ENCODE measurements at regions not wholly inside any gene's neighbourhood (a gene's known extent, or its start where the extent isn't known, plus 50 kb on each side); places are given as distances from the start of the nearest gene placed in this dataset.

DNA sequence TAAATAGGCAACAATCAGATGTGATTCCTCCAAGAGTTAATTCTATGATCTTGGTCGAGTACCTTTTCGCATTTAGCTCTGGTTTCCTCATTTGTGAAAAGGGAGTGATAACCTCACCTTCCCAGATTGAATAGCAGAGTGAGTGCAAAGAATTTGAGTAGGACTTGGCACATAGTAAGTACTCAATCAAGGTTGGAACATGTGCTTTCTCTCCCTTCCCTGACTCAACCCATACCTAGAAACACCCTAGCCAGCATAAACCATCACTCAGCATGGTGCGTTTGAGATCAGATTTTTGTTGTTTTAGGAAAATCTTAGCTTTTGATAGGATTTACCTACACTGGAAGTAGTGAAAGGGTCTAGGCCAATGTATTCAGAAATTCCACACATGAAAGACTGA is 333.4 kb upstream of the NT5E start:
- TF ChIP-seq POLR2A (IDR thresholded peaks at IDR 0.05) (no peak), EP300 (IDR thresholded peaks at IDR 0.05) (no peak), POLR2AphosphoS5 (IDR thresholded peaks at IDR 0.05) (no peak)
- TF ChIP-seq, protein P1, sequence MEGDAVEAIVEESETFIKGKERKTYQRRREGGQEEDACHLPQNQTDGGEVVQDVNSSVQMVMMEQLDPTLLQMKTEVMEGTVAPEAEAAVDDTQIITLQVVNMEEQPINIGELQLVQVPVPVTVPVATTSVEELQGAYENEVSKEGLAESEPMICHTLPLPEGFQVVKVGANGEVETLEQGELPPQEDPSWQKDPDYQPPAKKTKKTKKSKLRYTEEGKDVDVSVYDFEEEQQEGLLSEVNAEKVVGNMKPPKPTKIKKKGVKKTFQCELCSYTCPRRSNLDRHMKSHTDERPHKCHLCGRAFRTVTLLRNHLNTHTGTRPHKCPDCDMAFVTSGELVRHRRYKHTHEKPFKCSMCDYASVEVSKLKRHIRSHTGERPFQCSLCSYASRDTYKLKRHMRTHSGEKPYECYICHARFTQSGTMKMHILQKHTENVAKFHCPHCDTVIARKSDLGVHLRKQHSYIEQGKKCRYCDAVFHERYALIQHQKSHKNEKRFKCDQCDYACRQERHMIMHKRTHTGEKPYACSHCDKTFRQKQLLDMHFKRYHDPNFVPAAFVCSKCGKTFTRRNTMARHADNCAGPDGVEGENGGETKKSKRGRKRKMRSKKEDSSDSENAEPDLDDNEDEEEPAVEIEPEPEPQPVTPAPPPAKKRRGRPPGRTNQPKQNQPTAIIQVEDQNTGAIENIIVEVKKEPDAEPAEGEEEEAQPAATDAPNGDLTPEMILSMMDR (IDR thresholded peaks at IDR 0.05) = no peak
- peaks cover 0 to 7% (median 5%) of the 10 kb centered on the region in 4 donors for H3K4me1 ChIP-seq
- H3K9me3 ChIP-seq = no peaks in the 10 kb centered on the region
- whole genome bisulfite sequencing, 2 donors = 88 to 89% methylated on average over 3 of the region's 3 CpGs
- no peaks in the 10 kb centered on the region for H3K36me3 ChIP-seq
- H3K27me3 ChIP-seq = no peaks in the 10 kb centered on the region
- intact Hi-C loops (cut with DNase I) = no loop called here
- no peak overlapping the region for H3K4me3 ChIP-seq
- H3K27ac ChIP-seq = no peak overlapping the region
- DNase-seq = no peak

DNA sequence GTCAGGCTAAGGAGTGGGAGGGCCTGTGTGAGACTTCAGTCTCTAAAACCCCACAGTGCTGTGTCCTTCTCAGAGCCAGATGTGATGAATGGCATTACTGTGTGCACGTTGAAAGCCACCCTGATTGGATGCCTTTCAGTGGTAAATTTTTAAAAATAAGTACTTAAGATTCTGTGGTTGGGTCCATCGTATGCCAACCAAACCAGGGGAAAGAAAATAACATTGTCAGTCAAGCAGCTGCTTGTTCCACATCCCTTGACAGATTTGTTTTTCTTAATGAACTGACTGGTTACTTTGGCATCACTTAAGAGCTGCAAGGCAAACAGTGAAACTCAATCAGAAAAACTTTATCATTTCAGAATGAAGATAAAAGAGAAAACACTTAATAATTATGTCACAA is 334.0 kb upstream of the NT5E start:
- Histone ChIP-seq H3K27me3 (no peaks in the 10 kb centered on the region), H3K9me3 (no peaks in the 10 kb centered on the region), H3K27ac (no peak overlapping the region), H3K4me3 (no peak overlapping the region), H3K36me3 (no peaks in the 10 kb centered on the region), H3K4me1 (peaks cover 0 to 7% (median 6%) of the 10 kb centered on the region in 4 donors)
- intact Hi-C loops (cut with DNase I) = no loop called here
- WGBS, 2 donors = 76 to 82% methylated on average over 2 of the region's 2 CpGs
- TF ChIP-seq EP300 (IDR thresholded peaks at IDR 0.05) (no peak), POLR2AphosphoS5 (IDR thresholded peaks at IDR 0.05) (no peak), POLR2A (IDR thresholded peaks at IDR 0.05) (no peak)
- TF ChIP-seq, protein P1 (IDR thresholded peaks at IDR 0.05) = no peak
- no peak for DNase-seq

DNA sequence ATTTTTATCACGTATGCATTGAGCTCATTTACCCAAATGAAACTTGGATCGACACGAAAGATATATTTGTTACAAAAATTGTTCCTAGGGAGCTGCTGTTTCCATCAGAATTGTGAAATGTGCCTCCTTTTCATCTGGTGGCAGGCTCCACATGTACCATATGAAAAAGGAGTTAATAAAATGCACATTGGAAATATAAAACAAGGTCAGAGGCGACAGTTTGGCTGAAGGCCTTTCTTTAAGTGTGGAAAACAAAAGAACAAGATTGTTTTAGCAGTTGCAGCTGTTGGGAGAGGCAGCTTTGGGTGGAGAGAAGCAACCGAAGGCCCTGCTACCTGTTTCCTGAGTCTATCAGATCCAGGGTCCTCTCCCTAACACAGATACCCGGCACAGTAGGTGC is 334.5 kb upstream of the NT5E start:
- no peak for DNase-seq
- intact Hi-C loops (cut with DNase I) = no loop called here
- Histone ChIP-seq H3K27ac (no peak overlapping the region), H3K36me3 (no peaks in the 10 kb centered on the region), H3K4me3 (no peak overlapping the region), H3K27me3 (no peaks in the 10 kb centered on the region), H3K4me1 (peaks cover 0 to 7% (median 6%) of the 10 kb centered on the region in 4 donors), H3K9me3 (no peaks in the 10 kb centered on the region)
- TF ChIP-seq POLR2A (IDR thresholded peaks at IDR 0.05) = no peak
- TF ChIP-seq, protein P1 (IDR thresholded peaks at IDR 0.05) = no peak
- 68 to 80% methylated on average over 6 of the region's 6 CpGs for WGBS, 2 donors

DNA sequence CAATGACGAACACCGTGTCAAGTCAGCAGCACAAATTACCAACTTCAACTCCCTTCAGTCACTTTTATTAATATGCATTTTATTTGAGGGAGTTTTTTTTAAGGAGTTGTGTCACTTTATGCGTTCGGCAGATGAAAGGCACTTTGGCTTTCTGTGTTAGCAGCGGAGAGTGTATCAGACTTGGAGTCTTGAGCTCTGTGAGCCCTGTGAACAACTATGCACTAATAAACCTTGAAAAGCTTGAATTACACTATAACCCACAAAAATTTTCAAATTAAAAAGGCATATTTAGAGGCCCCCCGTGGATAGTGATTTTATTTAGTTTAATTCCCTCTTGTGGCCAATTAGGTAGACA is 335.3 kb upstream of the NT5E start:
- peak overlapping the region in 3 of 4 donors; percentile 14 to 17 (median 16) for H3K4me3 ChIP-seq
- TF ChIP-seq, protein P1 (IDR thresholded peaks at IDR 0.05) = no peak
- TF ChIP-seq POLR2AphosphoS5 (IDR thresholded peaks at IDR 0.05) = no peak
- TF ChIP-seq EP300 (IDR thresholded peaks at IDR 0.05) = no peak
- no peak for TF ChIP-seq POLR2A (IDR thresholded peaks at IDR 0.05)

DNA sequence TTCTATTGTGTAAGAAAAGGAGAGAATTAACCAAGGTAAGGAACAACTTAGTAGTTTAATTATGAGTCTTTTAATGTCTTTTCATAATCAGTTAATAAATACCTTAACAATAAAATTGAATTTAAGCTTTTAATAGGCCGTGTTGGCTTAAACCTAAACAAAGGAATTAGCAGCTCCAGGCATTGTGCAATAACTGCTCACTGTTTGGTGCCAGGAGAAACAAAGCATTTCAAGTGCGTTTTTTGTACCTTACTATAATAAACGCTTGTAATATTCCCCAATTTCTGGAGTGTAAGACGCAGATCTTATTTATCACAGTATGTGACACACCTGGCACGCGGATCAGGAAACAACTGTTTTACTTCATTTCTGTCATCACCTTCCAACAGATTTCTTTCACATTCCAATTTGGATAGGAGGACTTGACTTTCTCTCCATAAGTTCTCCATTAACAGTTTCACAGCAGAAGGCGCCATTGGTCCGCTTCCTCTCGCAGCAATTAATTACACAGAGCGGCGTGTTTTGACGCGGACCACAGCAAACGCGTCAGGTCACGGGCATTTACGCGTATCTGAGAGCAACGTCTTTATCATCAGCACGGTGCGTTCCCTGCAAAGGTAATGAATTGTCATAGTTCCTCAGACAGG is 335.8 kb upstream of the NT5E start:
- WGBS, 2 donors = 75 to 85% methylated on average over 21 of the region's 21 CpGs
- DNase-seq = peak; percentile 67
- Histone ChIP-seq H3K4me1 (peaks cover 0 to 7% (median 6%) of the 10 kb centered on the region in 4 donors), H3K27ac (peak overlapping the region in 3 of 4 donors; percentile 3 to 28 (median 18)), H3K36me3 (no peaks in the 10 kb centered on the region), H3K9me3 (no peaks in the 10 kb centered on the region), H3K4me3 (peak overlapping the region in 3 of 4 donors; percentile 14 to 17 (median 16)), H3K27me3 (no peaks in the 10 kb centered on the region)
- TF ChIP-seq POLR2A (IDR thresholded peaks at IDR 0.05) (no peak), POLR2AphosphoS5 (IDR thresholded peaks at IDR 0.05) (peak in 2 of 4 donors; percentile 28 to 48), EP300 (IDR thresholded peaks at IDR 0.05) (peak; percentile 51 to 91 (median 83))
- intact Hi-C loops (cut with DNase I) = no loop called here

More for the DNA sequence above, 335.3 kb upstream of the NT5E start:
- no peaks in the 10 kb centered on the region for H3K36me3 ChIP-seq
- H3K4me1 ChIP-seq = peaks cover 0 to 7% (median 6%) of the 10 kb centered on the region in 4 donors
- peak overlapping the region in 2 of 4 donors; percentile 3 to 28 for H3K27ac ChIP-seq
- 79 to 87% methylated on average over 6 of the region's 6 CpGs for WGBS, 2 donors
- DNase-seq = no peak
- H3K9me3 ChIP-seq = no peaks in the 10 kb centered on the region
- intact Hi-C loops (cut with DNase I) = no loop called here
- H3K27me3 ChIP-seq = no peaks in the 10 kb centered on the region

Measured in sigmoid colon (tissue), 6 donors.